Left lobe of liver (tissue), 2 donors: ENCODE measurements at regions not wholly inside any gene's neighbourhood (a gene's known extent, or its start where the extent isn't known, plus 50 kb on each side); places are given as distances from the start of the nearest gene placed in this dataset.
A peak's percentile ranks its signal among the peaks of the same experiment; 100 is the strongest.

ENCODE experiments used
- ATAC-seq: fragments of 200-7000 bp; cut with Tn5 transposase; one replicate; pipeline ENCODE4 v1.9.1; 2020; ENCODE audit warnings: mild to moderate bottlenecking, moderate library complexity
- DNase-seq: peaks from one replicate; pipeline ENCODE4 v3.0.0-alpha.2; 2020; ENCODE audit warnings: low spot score
- donor health status: DM: no; HTN: no; CAD: no; lungs with moderate emphysema.
- donor health status: DM: no; HTN: yes; CAD: no.

- DNase-seq, result no peak
- ATAC-seq, result peak; percentile 98
Observed at GRCh38 chr4:41487868-41488440, 50.0 kb upstream of the LIMCH1 start.
